Hematopoietic multipotent progenitor cell treated with erythropoietin and hydrocortisone succinate and interleukin-3 and kit ligand, for 8 days (in vitro differentiated cells): ENCODE measurements at regions not wholly inside any gene's neighbourhood (a gene's known extent, or its start where the extent isn't known, plus 50 kb on each side); places are given as distances from the start of the nearest gene placed in this dataset.
A peak's percentile ranks its signal among the peaks of the same experiment; 100 is the strongest.

ENCODE experiments used
- DNase-seq: peaks from one replicate; pipeline ENCODE4 v3.0.0-alpha.2; 2015

DNA sequence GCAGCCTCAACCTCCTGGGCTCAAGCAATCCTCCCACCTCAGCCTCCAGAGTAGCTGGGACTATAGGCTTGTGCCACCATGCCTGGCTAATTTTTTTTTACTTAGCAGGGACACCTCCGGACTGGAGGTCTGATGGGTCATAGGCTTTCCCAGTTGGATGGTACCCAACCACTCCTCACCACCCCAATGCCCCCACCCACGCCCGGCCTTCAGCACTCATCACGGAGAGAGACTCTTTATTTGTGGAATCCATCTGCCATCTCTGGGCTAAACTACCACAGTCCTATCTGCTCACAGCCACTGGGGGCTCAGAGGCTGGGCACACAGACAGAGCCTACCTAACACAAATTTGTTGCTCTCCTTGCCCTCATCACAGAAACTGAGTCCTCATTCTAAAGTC is 58.3 kb upstream of the STXBP1 start:
- no peak for DNase-seq

DNA sequence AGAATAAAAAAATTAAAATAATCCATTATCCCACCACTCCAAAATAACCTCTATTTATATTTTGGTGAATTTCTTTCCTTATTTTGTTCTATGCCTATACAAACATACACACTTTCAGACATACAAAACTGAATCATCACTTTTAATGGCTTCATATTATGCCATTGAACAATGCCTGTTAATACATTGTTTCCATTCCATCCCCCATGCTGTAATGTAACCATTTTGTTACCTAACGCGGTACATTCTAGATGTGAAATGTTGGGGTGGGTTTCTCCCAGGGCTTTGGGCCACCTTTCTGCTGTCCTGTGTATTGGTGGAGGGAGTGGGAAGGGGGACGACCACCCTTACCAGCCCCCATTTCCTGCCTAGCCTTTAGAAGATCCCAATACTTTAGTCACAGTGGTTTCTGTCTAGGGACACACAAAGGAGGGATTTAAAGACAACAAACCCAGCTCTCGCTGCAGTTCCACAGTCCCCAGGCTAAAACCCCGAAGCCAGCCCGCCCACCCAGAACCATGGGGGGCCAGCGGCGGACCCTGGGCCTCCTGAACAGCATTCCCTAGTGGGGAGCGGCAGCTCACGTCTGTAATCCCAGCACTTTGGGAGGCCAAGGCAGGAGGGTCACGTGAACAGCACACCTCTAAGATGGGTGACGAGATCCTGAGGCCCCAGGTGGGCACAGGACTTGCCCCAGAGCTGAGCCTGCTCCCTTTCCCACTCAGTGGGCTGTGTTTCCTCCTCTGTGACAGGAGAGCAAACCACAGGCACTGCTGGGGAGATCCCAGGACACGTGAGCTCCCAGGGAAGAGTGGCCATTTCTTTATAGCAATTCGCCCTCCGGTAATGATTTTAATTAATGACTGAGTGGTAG is 56.9 kb upstream of the STXBP1 start:
- no peak for DNase-seq

DNA sequence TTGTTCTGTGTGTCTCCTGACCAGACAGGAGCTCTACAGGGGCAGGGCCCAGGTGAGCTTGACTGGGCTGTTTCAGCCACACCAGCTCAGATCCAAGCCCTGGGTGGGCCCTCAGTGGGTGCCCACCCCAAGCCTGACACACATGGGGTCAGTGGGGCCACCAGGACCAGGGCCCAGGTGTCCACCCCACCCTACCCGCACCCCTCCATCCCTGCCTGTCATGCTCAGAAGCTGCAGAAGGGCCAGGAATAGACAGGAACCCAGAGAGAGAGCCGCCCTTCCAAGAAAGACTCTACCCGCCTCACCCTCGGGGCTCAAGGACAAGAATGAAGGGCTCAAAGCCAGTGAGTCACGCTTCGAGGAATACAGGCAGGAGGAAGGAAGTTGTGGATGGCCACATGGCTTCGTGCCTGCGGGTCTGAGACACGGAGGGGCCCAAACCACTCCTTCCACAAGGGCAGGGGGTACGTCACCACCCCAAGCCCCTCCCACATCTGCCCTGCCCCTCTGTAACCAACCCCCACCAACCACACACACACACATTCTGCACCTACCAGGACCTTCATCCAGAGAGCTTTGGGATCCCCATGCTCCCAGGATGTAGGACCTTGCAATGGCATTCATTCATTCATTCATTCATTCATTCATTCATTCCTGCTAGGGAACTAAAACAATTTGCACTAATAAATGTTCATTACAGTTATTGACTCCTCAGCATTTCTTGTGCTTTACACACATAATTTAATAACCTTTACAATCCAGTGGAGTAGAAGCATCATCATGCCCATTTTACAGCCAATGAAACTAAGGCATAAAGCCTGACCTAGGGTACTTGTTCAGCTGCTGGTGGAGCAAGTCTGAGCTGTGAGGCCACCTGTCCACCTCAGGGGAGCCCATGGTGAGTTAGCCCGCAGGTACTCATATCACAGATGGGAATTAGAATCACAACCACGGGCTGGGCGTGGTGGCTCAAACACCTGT is 55.9 kb upstream of the STXBP1 start:
- peak; percentile 95 for DNase-seq

DNA sequence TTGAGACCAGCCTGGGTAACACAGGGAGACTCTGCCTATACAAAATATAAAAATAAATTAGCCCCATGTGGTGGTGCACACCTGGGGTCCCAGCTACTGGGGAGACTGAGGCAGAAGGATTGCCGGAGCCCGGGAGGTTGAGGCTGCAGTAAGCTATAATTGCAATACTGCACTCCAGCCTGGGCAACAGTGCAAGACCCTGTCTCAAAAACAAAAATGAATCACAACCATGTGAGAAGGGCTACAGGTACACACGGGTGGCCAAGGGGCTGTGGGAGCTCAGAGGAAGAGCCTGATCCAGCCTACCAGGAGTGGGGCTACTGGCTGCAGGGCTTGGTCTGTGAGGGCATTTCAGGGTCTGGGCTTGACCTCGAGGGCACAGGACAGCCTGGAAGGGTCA is 55.2 kb upstream of the STXBP1 start:
- no peak for DNase-seq

DNA sequence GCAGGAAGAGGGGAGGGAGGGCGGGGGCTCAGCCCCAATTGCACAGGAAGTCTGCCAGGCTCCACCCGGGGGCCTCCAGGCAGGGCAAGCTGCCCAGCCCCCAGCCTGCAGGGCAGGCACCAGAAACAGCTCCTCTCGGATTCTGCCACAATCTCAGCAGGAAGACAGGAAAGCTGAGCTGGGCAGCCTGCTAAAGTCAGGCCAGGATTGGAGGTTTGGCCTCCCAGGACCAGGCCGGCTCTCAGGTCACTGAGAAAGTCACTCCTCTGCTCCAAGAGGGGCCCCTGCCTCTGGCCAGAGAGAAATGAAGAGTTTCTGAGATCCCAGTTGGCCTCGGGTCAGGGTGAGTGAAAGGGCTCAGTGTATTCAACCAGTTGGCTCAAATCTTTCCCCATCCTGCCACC is 54.6 kb upstream of the STXBP1 start:
- DNase-seq: no peak

DNA sequence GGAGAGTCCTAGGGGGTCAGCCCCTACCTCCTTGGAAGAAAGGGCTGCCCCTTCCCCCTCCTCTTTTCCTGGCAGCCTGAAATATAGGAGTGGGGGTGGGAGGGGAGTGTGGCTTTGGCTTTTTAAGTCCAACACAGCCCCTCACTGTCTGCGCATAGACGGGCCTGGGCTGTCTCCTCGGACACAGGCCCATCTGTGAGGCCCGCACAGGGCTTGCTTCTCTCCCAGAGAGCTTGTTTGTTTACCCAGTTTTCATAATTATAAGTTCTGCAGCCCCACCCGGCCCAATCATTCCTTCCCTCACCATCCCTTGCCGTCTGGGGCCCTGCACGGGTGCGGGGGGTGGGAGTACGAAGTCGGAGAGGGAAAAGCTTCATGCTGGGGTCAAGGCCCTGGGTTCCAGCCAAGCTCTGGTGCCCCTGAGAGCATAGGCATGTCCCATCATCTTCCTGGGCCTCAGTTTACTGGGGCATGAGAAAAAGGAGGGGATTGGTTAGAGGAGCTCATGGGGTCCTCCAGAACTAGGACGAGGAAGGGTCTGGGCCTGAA is 54.0 kb upstream of the STXBP1 start:
- DNase-seq: no peak

DNA sequence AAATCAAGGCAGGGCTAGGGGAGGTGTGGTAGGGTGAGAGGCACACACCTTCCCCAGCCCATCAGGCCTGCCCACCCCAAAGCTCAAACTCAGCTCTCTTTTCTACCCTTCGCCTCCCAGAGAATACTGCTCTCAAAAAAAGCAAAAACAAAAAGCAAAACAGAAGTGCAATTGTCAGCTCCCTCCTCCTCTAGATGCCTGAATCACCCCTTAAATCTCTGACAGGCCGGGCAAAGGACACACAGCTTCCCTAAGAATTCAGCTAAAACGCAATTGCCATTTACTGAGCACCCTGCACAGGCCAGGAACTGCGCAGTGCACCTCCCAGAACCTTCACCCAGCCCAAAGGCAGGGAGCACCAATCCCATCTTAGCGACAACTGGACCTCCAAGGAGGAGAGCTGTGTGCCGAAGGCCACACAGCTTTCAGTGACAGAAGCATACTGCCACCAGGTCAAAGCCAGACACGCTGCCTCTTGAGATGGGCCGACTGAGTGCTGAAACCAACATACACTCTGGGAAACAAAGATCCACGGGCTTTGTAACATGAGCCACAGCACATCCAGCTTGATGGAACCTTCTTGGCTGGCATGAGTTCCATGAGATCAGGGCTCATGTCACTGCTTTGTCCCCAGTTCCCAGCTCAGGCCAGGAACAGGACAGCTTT is 53.4 kb upstream of the STXBP1 start:
- no peak for DNase-seq

DNA sequence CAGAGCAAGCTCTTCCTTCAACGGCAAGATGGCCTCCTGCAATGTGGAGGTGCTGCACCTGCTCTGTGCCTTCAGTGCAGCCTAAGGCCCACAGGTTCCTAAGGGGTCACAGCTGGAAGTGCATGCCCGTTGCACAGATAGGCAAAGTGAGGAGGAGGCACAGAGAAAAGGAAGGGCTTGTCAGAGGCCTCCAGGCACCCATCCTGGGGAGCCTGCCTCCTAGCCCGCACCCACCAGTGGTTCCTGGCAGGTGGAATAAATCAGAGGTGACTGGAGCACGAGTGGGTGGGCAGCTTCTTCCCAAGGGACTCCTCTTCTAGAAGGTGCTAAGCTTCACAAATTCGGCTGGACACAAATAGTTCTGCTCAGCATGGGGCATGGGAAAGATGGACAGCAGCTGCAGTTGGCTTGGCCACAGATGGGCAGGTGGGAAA is 52.8 kb upstream of the STXBP1 start:
- no peak for DNase-seq

DNA sequence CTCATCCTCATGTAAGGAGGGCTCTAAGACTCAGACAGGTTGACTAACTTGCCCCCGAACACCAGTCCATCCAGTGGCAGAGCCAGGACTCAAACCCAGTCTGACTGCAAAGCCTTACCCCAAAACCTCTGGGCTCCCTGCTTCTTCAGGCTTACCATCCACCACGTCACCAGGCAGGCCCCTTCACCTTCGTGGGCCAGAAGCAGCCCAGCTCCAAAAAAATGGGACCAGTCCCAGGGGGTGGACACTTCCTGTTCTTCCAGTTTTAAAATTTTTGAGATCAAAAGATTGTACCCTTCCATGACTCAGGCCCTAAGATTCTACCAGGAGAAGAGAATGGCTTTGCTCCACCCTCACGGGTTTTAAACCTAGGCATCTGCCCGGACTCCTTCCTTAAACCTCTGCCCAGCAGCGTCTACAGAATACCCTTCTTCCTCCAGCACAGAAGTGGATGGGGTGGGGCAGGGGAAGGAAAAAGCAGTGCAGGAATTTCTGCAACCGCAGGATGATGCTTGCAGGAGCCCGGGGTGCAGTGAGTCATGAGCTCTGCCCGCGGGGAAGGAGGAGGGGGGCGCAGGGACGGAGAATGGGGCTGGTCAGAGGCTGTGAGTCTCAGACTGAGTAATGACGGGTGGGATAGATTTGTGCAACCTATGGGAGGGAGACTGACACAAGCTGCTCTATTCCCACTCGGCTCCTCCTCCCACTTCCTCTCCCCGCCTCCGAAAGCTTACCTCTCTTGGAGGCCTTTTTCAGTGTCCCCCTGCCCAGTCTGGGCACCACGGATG is 50.4 kb upstream of the STXBP1 start:
- peak; percentile 56 for DNase-seq
